NOMO-1 treated with DMSO at 0.1 percent for 48 hours (cell line): ENCODE measurements at regions not wholly inside any gene's neighbourhood (a gene's known extent, or its start where the extent isn't known, plus 50 kb on each side); places are given as distances from the start of the nearest gene placed in this dataset.
A peak's percentile ranks its signal among the peaks of the same experiment; 100 is the strongest.

Source experiments
- DNase-seq: peaks from one replicate; lab custom pipeline; 2025; ENCODE audit not compliant: unreplicated experiment; lab: John Stamatoyannopoulos, UW

DNA sequence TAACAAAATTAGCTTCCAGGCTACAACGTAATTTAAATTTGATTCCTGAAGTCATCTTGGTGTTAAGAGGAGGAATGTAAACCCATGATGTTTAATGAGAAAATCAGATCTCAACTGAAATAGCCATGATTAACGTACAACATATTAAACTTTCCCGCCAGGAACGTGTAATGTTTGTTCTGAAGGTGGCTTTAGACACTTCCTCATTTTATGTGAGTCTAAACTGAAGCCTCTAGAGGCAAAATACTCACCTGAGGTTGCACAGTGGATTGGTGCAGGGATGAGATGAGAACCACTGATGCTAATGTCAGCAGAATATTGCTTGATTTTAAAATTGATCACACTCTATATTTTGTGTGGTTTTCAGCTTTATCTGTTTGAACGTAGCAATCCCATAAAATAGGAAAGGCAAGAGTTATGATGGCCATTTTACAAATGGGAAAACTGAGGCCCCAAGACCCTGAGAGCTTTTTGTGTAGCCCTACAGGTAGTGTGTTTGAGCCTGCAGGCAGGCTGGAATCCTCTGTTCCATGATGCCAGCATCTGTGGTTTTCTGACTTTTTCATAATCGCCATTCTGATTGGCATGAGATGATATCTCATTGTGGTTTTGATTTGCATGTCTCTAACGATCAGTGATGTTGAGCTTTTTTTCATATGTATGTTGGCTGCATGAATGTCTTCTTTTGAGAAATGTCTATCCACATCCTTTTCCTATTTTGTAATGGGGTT, 243.7 kb upstream of the BMPER start:
- peak; percentile 4 for DNase-seq

- no peak for DNase-seq
These were observed 238.8 kb upstream of the BMPER start for GRCh38 chr7:33666531-33666930.

DNA sequence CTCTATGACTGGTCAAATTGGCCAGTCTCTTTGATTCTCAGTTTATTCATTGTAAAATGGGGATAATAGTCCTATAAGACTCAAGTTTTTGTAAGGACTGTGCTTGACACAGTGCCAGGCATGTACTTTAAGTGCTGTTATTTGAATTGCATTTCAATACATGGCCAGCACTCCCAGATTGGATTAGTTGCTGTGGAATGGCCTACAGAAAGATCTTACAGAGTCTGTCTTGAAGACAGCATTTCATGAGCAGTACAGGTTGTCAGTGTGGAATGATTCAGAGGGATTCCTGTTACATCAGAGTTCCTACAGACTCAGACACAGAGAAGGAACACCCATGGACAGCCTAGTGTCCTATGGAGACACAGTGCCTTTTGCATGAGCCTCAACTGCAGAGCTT, 238.1 kb upstream of the BMPER start:
- no peak for DNase-seq

DNA sequence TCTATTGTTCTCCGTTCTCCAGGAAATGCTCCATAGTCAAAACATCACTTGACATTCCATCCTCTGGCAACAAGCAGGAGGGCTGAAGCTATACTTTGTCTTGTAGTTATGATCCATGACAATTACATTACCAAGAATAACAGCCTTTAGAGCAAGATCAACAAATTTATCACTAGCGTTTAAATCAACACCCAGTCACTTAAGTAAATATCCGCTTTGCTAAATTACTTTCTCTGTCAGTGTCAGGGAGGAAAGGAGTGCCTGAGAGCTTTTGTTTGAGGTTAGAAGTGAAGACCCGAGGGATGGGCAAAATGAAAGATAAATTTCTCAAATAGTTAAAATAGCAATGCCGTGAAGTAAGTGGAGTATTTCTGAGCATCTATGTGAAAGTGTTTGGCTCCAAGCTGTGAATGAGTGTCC, 236.1 kb upstream of the BMPER start:
- no peak for DNase-seq

- DNase-seq, result peak; percentile 47
These were observed 233.6 kb upstream of the BMPER start for GRCh38 chr7:33671531-33672262.

DNA sequence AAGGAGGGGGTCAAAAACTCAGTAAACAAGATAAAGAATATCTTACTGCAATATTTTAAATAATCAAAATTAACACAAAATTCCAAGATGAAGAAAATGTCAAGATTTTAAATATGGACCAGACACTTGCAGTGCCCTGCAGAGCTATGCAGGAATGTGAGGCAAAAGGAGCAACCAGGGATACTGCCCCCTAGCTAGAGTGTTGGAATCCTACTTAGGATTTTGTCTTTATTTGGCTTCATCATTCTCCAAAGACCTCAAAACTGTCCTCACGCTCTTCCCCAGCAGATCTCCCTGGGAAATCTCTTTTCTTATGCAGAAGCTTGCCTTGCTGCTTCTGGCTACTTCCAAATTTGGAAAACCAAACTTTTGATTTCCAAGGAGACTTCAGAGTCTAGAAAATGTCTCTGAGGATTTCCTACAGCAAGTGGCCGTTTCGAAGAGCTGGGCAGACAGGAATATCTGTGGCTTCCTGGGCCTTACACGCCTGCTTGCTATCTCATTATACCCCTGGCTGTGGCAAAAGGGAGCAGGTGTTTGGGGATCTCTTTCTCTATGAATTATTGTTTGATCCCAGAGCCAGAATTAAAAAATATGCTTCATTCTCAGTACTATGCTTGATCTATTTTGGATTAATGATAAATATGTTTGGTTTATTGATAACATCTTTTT, 232.2 kb upstream of the BMPER start:
- no peak for DNase-seq

DNA sequence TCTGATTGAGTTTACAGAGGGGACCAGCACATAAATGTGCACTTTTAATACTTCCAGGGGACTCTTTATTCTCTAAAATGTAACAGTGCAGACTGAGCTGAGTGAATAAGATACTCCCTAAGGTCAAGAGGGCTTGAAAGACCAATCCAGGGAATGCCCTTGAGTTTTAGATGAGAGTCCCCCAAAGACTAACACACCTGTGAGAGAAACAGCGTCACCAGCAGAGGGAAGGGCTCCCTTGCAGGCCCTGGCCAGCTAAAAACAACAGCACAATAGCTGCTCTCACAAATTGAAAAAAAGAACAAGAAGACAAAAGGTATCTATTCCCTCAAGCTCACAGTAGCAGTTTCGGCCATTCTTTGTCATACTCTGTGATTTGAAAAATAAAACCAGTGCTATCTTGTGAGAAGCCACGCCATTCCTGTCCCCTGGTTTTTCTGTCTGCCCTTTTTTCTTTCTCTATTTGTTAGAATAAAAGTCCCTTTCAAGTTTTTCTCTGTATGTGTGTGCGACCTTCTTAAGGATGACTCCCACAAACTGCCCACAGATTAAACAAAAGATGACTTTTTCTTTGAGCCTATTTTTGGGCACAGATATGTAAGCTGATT, 230.4 kb upstream of the BMPER start:
- no peak for DNase-seq

DNA sequence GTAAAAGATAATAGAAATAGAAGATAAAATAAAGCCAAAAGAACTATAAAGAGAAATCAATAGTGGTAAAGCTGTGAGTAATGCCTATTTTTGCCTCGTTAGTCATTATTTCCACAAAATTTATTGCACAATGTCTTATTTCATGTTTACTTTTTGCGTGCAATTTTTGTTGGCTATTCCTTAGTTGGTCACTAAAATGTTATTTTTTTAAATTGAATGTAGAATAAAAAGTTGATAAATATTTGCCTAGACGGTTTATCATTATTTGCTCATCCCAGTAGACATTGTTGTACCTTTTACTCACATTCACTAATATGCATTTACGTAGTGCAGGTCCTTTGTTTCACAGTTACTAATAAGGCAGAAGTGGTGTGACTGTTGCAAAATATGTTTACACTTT, 227.8 kb upstream of the BMPER start:
- DNase-seq, result no peak

- no peak for DNase-seq
These were observed 226.6 kb upstream of the BMPER start for GRCh38 chr7:33678569-33679335.

- DNase-seq, result no peak
These were observed 224.7 kb upstream of the BMPER start for GRCh38 chr7:33680682-33681081.

- no peak for DNase-seq
These were observed 219.8 kb upstream of the BMPER start for GRCh38 chr7:33685503-33685902.

- DNase-seq, result no peak
These were observed 219.2 kb upstream of the BMPER start for GRCh38 chr7:33685981-33686683.

GRCh38 chr7:33687625-33688024, 217.7 kb upstream of the BMPER start:
- no peak for DNase-seq

GRCh38 chr7:33691180-33691579, 214.2 kb upstream of the BMPER start:
- DNase-seq, result no peak

GRCh38 chr7:33692956-33693355, 212.4 kb upstream of the BMPER start:
- no peak for DNase-seq

DNA sequence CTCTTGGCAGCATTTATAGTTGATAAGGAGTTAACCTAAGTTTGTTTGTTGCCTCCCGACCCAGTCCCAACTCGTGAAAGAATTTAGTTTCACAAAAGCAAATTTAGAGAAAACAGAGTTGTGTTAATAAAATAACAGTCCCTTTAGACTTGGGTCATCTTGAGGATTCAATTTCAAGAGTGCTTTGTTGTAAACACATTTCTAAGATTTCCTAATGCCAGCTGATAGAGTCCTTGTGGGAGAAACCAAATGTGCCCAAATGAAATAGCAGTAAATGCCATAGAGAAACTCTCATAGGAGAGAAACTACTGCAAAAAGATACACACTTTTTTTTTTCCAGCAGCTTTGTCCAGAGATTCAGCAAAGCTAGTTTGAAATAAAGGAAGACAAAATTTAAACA, 211.3 kb upstream of the BMPER start:
- no peak for DNase-seq

DNA sequence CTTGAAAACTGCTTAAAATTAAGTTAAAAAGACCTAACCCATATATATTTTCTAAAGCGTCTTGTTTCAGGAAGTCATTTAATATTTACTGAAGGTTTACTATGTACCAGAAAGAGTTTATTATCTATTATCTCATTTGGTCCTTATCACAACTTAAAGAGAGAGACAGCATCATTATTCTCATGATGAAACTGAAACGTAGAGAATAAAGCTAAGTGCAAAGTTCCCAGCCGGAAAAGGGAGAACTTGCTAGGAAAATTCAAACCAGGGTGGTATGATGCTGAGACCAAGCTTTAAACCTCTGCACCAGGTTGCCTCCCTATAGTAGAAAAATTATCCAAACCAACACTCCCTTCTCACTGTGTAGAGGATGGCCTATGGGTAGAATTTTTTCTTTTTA, 207.7 kb upstream of the BMPER start:
- DNase-seq, result no peak

GRCh38 chr7:33698041-33698440, 207.3 kb upstream of the BMPER start:
- DNase-seq, result no peak

DNA sequence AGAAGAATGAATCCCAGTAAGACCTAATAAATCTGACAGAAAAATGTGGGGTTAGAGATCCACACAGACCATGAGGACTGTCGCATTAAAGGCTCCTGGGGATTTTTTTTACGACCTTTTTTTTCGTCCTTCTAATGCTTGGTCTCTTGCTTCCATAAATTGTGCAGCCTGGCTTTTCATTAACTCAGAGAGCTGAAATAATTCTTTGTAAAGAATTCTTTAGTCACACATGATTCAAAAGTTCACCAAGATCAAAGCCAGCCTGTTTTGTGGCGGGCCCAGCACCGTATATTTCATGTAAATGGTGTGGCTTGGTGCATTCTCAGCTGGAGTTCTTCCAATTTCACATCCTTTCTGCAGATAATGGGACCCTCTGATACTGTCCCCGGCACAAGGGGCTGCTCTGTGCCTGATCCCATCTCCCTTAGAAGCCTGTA, 206.6 kb upstream of the BMPER start:
- no peak for DNase-seq
